ENCODE measurements at regions not wholly inside any gene's neighbourhood (a gene's known extent, or its start where the extent isn't known, plus 50 kb on each side); places are given as distances from the start of the nearest gene placed in this dataset.
A peak's percentile ranks its signal among the peaks of the same experiment; 100 is the strongest.

DNA sequence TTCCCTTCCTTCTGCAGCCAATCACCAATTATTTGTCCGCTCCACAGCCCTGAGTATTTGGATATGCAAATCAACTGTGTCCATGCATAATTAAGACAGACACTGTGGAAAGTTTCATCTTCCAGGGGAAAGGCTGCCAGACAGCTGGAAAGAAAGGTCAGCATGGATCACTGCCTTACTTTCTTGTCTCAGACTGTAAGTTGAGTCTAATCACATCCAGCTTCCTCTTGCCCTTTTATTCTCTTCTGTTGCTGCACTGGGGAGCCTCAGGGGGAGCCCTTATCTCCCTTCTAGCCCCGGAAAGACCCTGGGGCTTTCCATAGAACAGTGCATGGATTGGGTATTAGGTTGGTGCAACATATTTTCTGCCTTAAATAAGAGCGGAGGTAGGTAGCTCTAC lies 182.9 kb downstream of the OMA1 start:
- Histone ChIP-seq H3K4me1 (ENCODE audit: low read length) (peaks cover 11% of the 10 kb centered on the region), H3K27ac (ENCODE audit: low read length) (no peak overlapping the region), H3K36me3 (ENCODE audit: insufficient read depth, low read length) (no peaks in the 10 kb centered on the region), H2AFZ (ENCODE audit: low read length) (no peak overlapping the region), H3K9me2 (replicated peaks; ENCODE audit: insufficient read depth, low read length) (no peaks in the 10 kb centered on the region), H4K20me1 (ENCODE audit: insufficient read depth, low read depth, low read length) (no peaks in the 10 kb centered on the region), H3K79me2 (ENCODE audit: low read length) (no peaks in the 10 kb centered on the region), H3K9ac (ENCODE audit: low read length) (no peak overlapping the region), H3K27me3 (ENCODE audit: low read length) (no peaks in the 10 kb centered on the region), H3K9me3 (ENCODE audit: low read length) (no peaks in the 10 kb centered on the region), H3K4me2 (ENCODE audit: low read depth, low read length, poor library complexity, severe bottlenecking) (no peak overlapping the region), H3K4me3 (ENCODE audit: low read length) (no peak overlapping the region)
- DNase-seq = no peak

DNA sequence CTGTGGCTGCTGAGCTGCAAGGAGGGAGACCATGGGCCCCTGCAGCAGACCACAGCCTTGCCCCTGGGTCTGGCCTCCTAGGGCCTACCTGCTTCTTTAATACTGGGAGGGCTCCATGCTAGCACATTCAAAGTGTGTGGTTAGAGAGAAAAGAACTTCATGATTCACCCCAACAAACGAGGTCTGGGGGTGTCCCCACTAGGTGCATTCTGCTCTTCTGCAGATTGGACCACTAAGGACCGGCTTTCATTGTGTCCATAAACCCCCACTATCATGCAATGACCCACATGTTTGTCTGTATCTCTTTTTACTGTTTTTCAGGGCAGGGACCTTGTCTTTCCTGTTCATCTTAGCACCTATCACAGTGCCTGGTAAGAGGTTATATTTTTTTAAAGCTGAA lies 185.4 kb downstream of the OMA1 start:
- H4K20me1 ChIP-seq (ENCODE audit: insufficient read depth, low read depth, low read length) = no peaks in the 10 kb centered on the region
- H3K36me3 ChIP-seq (ENCODE audit: insufficient read depth, low read length) = no peaks in the 10 kb centered on the region
- H3K4me2 ChIP-seq (ENCODE audit: low read depth, low read length, poor library complexity, severe bottlenecking) = no peak overlapping the region
- H3K4me1 ChIP-seq (ENCODE audit: low read length) = peaks cover 11% of the 10 kb centered on the region
- H3K27ac ChIP-seq (ENCODE audit: low read length) = no peak overlapping the region
- no peaks in the 10 kb centered on the region for H3K9me3 ChIP-seq (ENCODE audit: low read length)
- no peak for DNase-seq
- H3K9ac ChIP-seq (ENCODE audit: low read length) = no peak overlapping the region
- no peak overlapping the region for H3K4me3 ChIP-seq (ENCODE audit: low read length)
- no peaks in the 10 kb centered on the region for H3K9me2 ChIP-seq (replicated peaks; ENCODE audit: insufficient read depth, low read length)
- H3K79me2 ChIP-seq (ENCODE audit: low read length) = no peaks in the 10 kb centered on the region
- H2AFZ ChIP-seq (ENCODE audit: low read length) = no peak overlapping the region
- H3K27me3 ChIP-seq (ENCODE audit: low read length) = no peaks in the 10 kb centered on the region

DNA sequence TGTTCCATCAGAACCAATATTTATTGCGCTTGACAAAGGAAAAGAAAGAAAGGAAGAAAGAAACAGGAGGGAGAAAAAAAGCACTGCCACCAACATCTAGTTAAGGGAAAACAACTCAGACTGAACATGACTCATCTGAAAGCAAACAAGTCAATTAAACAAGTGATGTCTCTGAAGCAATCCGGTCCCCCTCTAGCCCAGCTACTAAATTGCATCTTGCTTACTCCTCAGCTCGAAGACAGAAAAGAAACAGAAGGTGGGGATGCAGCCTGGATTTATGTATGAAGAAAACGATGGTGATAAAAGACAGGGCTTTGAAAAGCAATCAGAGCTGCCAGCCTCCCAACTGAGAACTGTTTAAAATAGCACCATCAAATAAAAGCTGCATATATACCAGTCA lies 188.2 kb downstream of the OMA1 start:
- Histone ChIP-seq H3K9me3 (ENCODE audit: low read length) (no peaks in the 10 kb centered on the region), H3K4me2 (ENCODE audit: low read depth, low read length, poor library complexity, severe bottlenecking) (no peak overlapping the region), H3K27me3 (ENCODE audit: low read length) (no peaks in the 10 kb centered on the region), H3K9ac (ENCODE audit: low read length) (no peak overlapping the region), H3K4me1 (ENCODE audit: low read length) (peaks cover 11% of the 10 kb centered on the region), H4K20me1 (ENCODE audit: insufficient read depth, low read depth, low read length) (no peaks in the 10 kb centered on the region), H3K4me3 (ENCODE audit: low read length) (no peak overlapping the region), H3K79me2 (ENCODE audit: low read length) (no peaks in the 10 kb centered on the region), H3K9me2 (replicated peaks; ENCODE audit: insufficient read depth, low read length) (no peaks in the 10 kb centered on the region), H3K36me3 (ENCODE audit: insufficient read depth, low read length) (no peaks in the 10 kb centered on the region), H2AFZ (ENCODE audit: low read length) (no peak overlapping the region), H3K27ac (ENCODE audit: low read length) (no peak overlapping the region)
- no peak for DNase-seq

DNA sequence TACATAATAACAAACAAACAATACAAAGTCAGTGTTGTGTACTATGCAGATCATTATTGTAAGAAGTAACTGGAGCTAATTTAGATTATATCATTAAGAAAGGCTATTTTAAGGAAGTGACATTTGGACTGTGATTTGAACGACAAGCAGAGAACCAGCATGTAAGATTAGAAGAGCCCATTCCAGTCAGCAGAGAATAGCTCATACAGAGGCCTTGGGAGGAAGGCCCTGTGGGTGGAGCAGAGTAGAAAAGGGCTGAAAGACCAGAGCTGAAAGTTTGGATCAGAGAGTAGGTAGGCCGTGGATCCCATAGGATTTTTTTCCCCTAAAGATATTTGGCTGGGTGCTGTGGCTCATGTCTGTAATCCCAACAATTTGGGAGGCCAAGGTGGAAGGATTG lies 190.1 kb downstream of the OMA1 start:
- DNase-seq = no peak
- Histone ChIP-seq H3K27me3 (ENCODE audit: low read length) (no peaks in the 10 kb centered on the region), H3K9ac (ENCODE audit: low read length) (no peak overlapping the region), H3K79me2 (ENCODE audit: low read length) (no peaks in the 10 kb centered on the region), H2AFZ (ENCODE audit: low read length) (no peak overlapping the region), H3K4me1 (ENCODE audit: low read length) (peaks cover 11% of the 10 kb centered on the region), H3K4me2 (ENCODE audit: low read depth, low read length, poor library complexity, severe bottlenecking) (no peak overlapping the region), H3K36me3 (ENCODE audit: insufficient read depth, low read length) (no peaks in the 10 kb centered on the region), H3K9me3 (ENCODE audit: low read length) (no peaks in the 10 kb centered on the region), H3K9me2 (replicated peaks; ENCODE audit: insufficient read depth, low read length) (no peaks in the 10 kb centered on the region), H4K20me1 (ENCODE audit: insufficient read depth, low read depth, low read length) (no peaks in the 10 kb centered on the region), H3K27ac (ENCODE audit: low read length) (no peak overlapping the region), H3K4me3 (ENCODE audit: low read length) (no peak overlapping the region)

DNA sequence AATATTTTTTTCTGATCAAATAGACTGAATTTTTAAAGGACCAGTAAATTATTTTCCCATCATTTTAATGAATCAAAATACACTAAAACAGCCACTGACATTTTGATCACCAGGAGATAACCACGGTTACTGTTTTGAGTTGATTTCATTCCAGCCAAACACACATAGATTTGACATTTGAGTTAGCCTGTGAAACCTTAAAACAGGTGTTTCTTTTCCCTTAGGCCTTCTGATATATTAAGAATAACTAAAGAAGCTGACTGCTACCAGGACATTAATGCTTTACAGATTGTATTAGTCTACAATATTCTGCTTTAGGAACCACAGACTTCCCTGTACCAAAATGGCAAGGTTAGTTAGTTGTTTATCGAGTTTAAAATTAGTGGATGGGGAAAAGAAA lies 193.4 kb downstream of the OMA1 start:
- no peaks in the 10 kb centered on the region for H3K79me2 ChIP-seq (ENCODE audit: low read length)
- no peak for DNase-seq
- H3K36me3 ChIP-seq (ENCODE audit: insufficient read depth, low read length) = no peaks in the 10 kb centered on the region
- H3K9me2 ChIP-seq (replicated peaks; ENCODE audit: insufficient read depth, low read length) = no peaks in the 10 kb centered on the region
- H3K4me3 ChIP-seq (ENCODE audit: low read length) = no peak overlapping the region
- no peaks in the 10 kb centered on the region for H3K9me3 ChIP-seq (ENCODE audit: low read length)
- no peak overlapping the region for H3K9ac ChIP-seq (ENCODE audit: low read length)
- no peak overlapping the region for H3K4me2 ChIP-seq (ENCODE audit: low read depth, low read length, poor library complexity, severe bottlenecking)
- no peaks in the 10 kb centered on the region for H3K4me1 ChIP-seq (ENCODE audit: low read length)
- H3K27ac ChIP-seq (ENCODE audit: low read length) = no peak overlapping the region
- no peaks in the 10 kb centered on the region for H4K20me1 ChIP-seq (ENCODE audit: insufficient read depth, low read depth, low read length)
- no peaks in the 10 kb centered on the region for H3K27me3 ChIP-seq (ENCODE audit: low read length)
- no peak overlapping the region for H2AFZ ChIP-seq (ENCODE audit: low read length)

DNA sequence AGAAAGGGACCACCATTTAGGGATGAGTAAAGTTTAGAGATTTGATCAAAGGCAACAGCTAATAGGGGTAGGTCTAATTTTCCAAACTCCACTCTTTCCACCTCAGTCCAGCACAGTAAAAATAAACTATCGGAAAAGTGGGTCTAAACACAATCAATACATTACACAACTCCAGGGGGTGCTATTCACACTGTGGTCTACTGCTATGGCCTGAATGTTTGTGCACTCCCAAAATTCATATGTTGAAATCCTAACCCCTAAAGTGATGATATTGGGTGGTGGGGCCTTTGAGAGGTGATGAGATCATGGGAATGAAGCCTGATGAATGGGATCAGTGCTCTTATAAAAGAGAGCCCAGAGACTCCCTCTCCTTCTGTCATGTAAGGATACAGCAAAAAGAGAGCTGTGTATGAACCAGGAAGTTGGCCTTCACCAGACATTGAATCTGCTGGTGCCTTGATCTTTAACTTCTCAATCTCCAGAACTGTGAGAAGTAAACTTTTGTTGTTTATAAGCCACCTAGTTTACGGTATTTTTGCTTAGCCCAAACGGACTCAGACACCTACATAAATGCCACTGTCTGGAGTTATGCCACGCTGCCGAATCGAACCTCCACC lies 193.9 kb downstream of the OMA1 start:
- Histone ChIP-seq H3K4me2 (ENCODE audit: low read depth, low read length, poor library complexity, severe bottlenecking) (no peak overlapping the region), H3K4me1 (ENCODE audit: low read length) (no peaks in the 10 kb centered on the region), H3K27ac (ENCODE audit: low read length) (no peak overlapping the region), H3K79me2 (ENCODE audit: low read length) (no peaks in the 10 kb centered on the region), H4K20me1 (ENCODE audit: insufficient read depth, low read depth, low read length) (no peaks in the 10 kb centered on the region), H3K4me3 (ENCODE audit: low read length) (no peak overlapping the region), H3K36me3 (ENCODE audit: insufficient read depth, low read length) (no peaks in the 10 kb centered on the region), H3K27me3 (ENCODE audit: low read length) (no peaks in the 10 kb centered on the region), H3K9me2 (replicated peaks; ENCODE audit: insufficient read depth, low read length) (no peaks in the 10 kb centered on the region), H3K9me3 (ENCODE audit: low read length) (no peaks in the 10 kb centered on the region), H2AFZ (ENCODE audit: low read length) (no peak overlapping the region), H3K9ac (ENCODE audit: low read length) (no peak overlapping the region)
- DNase-seq = no peak

DNA sequence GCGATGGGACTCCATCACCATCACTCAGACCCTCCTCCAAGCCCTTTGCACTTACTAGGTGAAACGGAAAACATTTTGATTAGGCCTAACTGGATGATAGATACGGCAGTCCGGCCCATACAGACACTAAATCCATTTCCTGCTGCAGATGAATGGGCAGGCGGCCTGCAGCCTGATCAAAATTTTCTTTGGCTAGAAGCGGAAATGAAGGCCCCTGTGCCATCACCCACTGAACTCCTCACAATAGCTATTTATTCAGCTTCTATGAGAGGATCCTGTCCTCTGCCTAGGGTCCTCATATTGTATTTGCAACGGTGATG lies 200.5 kb downstream of the OMA1 start:
- Histone ChIP-seq H3K9ac (ENCODE audit: low read length) (no peak overlapping the region), H3K27ac (ENCODE audit: low read length) (no peak overlapping the region), H3K79me2 (ENCODE audit: low read length) (no peaks in the 10 kb centered on the region), H3K9me2 (replicated peaks; ENCODE audit: insufficient read depth, low read length) (no peaks in the 10 kb centered on the region), H3K9me3 (ENCODE audit: low read length) (no peaks in the 10 kb centered on the region), H3K4me1 (ENCODE audit: low read length) (no peaks in the 10 kb centered on the region), H3K36me3 (ENCODE audit: insufficient read depth, low read length) (no peaks in the 10 kb centered on the region), H3K4me3 (ENCODE audit: low read length) (no peak overlapping the region), H2AFZ (ENCODE audit: low read length) (no peak overlapping the region), H3K4me2 (ENCODE audit: low read depth, low read length, poor library complexity, severe bottlenecking) (no peak overlapping the region), H3K27me3 (ENCODE audit: low read length) (no peaks in the 10 kb centered on the region), H4K20me1 (ENCODE audit: insufficient read depth, low read depth, low read length) (no peaks in the 10 kb centered on the region)
- DNase-seq = no peak

DNA sequence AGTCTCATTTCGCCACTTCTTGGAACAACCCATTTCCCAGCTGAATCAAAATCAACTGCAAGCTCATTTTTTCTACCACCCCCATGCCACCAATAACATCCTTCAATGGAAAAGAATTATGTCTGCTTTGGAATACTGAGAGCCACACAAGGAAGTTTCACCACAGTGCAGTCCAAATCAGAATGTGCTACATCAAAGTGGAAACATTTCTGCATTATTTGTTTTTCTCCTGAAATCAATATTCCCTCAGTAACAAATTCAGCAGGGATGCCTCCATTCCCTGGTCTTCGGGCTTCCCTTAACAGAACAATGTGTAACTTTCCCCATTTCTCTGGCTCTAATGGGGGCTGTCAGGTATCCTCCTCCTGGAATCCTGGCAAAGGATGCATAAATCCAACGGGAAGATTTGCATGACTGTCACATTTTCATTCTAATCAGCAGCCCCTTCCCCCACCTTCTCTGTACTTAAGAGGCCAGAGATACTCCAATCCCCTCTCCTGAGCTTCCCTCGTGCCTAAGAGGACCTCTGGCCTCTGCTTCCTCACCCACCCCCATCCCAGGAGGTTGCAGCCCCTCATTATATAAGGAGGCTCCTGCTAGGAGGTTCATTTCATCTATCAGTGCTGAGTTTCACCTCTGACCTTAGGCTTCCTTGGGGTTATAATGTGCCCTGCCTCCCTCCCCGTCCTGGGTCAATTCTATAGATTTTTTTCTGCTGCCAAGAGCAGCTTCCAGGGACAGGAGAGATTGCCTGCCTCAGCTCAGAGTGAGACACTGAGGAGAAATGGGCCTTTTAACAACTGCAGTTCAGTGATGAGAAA lies 201.1 kb downstream of the OMA1 start:
- no peaks in the 10 kb centered on the region for H3K27me3 ChIP-seq (ENCODE audit: low read length)
- no peaks in the 10 kb centered on the region for H3K79me2 ChIP-seq (ENCODE audit: low read length)
- peak; percentile 33 for DNase-seq
- no peaks in the 10 kb centered on the region for H4K20me1 ChIP-seq (ENCODE audit: insufficient read depth, low read depth, low read length)
- no peaks in the 10 kb centered on the region for H3K9me3 ChIP-seq (ENCODE audit: low read length)
- H3K4me2 ChIP-seq (ENCODE audit: low read depth, low read length, poor library complexity, severe bottlenecking) = no peak overlapping the region
- no peak overlapping the region for H3K27ac ChIP-seq (ENCODE audit: low read length)
- no peak overlapping the region for H3K4me3 ChIP-seq (ENCODE audit: low read length)
- H3K9ac ChIP-seq (ENCODE audit: low read length) = no peak overlapping the region
- H3K4me1 ChIP-seq (ENCODE audit: low read length) = no peaks in the 10 kb centered on the region
- H2AFZ ChIP-seq (ENCODE audit: low read length) = no peak overlapping the region
- no peaks in the 10 kb centered on the region for H3K9me2 ChIP-seq (replicated peaks; ENCODE audit: insufficient read depth, low read length)
- H3K36me3 ChIP-seq (ENCODE audit: insufficient read depth, low read length) = no peaks in the 10 kb centered on the region
